GM18519 (cell line): ENCODE measurements at regions not wholly inside any gene's neighbourhood (a gene's known extent, or its start where the extent isn't known, plus 50 kb on each side); places are given as distances from the start of the nearest gene placed in this dataset.

Experiments used
- ATAC-seq: cut with Tn5 transposase; IDR thresholded peaks from one replicate; pipeline ENCODE4 v1.9.1; 2021; ENCODE audit warnings: mild to moderate bottlenecking, moderate library complexity; ENCODE audit not compliant: unreplicated experiment, low FRiP score

GRCh38 chr13:26967119-26968038 lies 204.2 kb downstream of the USP12 start:
- no peak for ATAC-seq

- ATAC-seq, result no peak
These were observed 204.9 kb downstream of the USP12 start for GRCh38 chr13:26966701-26967080.

GRCh38 chr13:26965952-26966700 lies 205.5 kb downstream of the USP12 start:
- ATAC-seq, result no peak

GRCh38 chr13:26964278-26965250 lies 204.0 kb upstream of the GPR12 start:
- ATAC-seq, result no peak

- ATAC-seq, result no peak
These were observed 202.1 kb upstream of the GPR12 start for GRCh38 chr13:26962671-26963070.

GRCh38 chr13:26961890-26962615 lies 201.5 kb upstream of the GPR12 start:
- ATAC-seq, result no peak

GRCh38 chr13:26957182-26957581 lies 196.6 kb upstream of the GPR12 start:
- no peak for ATAC-seq

GRCh38 chr13:26956522-26957142 lies 196.0 kb upstream of the GPR12 start:
- no peak for ATAC-seq

GRCh38 chr13:26954976-26955375 lies 194.4 kb upstream of the GPR12 start:
- ATAC-seq, result no peak

GRCh38 chr13:26953291-26953690 lies 192.7 kb upstream of the GPR12 start:
- no peak for ATAC-seq

GRCh38 chr13:26952551-26953143 lies 192.1 kb upstream of the GPR12 start:
- ATAC-seq, result no peak

- no peak for ATAC-seq
These were observed 191.1 kb upstream of the GPR12 start for GRCh38 chr13:26951581-26952177.

- ATAC-seq, result no peak
These were observed 190.4 kb upstream of the GPR12 start for GRCh38 chr13:26950968-26951367.

GRCh38 chr13:26950546-26950945 lies 190.0 kb upstream of the GPR12 start:
- no peak for ATAC-seq

GRCh38 chr13:26949701-26950502 lies 189.3 kb upstream of the GPR12 start:
- ATAC-seq, result no peak

- no peak for ATAC-seq
These were observed 187.8 kb upstream of the GPR12 start for GRCh38 chr13:26948353-26948752.

- ATAC-seq, result no peak
These were observed 186.2 kb upstream of the GPR12 start for GRCh38 chr13:26946684-26947343.
